T47D (cell line): ENCODE measurements at regions not wholly inside any gene's neighbourhood (a gene's known extent, or its start where the extent isn't known, plus 50 kb on each side); places are given as distances from the start of the nearest gene placed in this dataset.

Experiments used
- DNase-seq, 2 experiments: peaks; one replicate each; pipeline versions ENCODE4 v3.0.0 to v3.0.0-alpha.2; 2011 to 2012; ENCODE audit warnings: low read depth in 1 of 2, low spot score in 1 of 2
- JUND ChIP-seq: IDR thresholded peaks from 2 replicates; pipeline ENCODE4 v1.6.1; 2012; ENCODE audit warnings: low read depth
- in situ Hi-C: cut with HindIII; loops from 2 replicates; pipeline ENCODE4 v1.10.0; 2016; ENCODE audit warnings: low sequenced_read_pairs, low pct_unique_long_range_greater_than_20kb

- TF ChIP-seq JUND: no peak
- in situ Hi-C loops: no loop called here
- no peak for DNase-seq
These were observed 224.6 kb upstream of the CDH5 start for GRCh38 chr16:66141885-66142284.

GRCh38 chr16:66137853-66138252, 228.6 kb upstream of the CDH5 start:
- in situ Hi-C loops: no loop called here
- no peak for TF ChIP-seq JUND
- DNase-seq: no peak

- no peak for TF ChIP-seq JUND
- in situ Hi-C loops: no loop called here
- no peak for DNase-seq
These were observed 229.7 kb upstream of the CDH5 start for GRCh38 chr16:66136841-66137240.

GRCh38 chr16:66135838-66136237, 230.7 kb upstream of the CDH5 start:
- no peak for DNase-seq
- TF ChIP-seq JUND: no peak
- in situ Hi-C loops: no loop called here

GRCh38 chr16:66135421-66135831, 231.1 kb upstream of the CDH5 start:
- no peak for DNase-seq
- TF ChIP-seq JUND: no peak
- in situ Hi-C loops: no loop called here

- no peak for DNase-seq
- in situ Hi-C loops: no loop called here
- no peak for TF ChIP-seq JUND
These were observed 231.6 kb upstream of the CDH5 start for GRCh38 chr16:66134875-66135274.

- DNase-seq: no peak
- in situ Hi-C loops: no loop called here
- no peak for TF ChIP-seq JUND
These were observed 232.7 kb upstream of the CDH5 start for GRCh38 chr16:66133643-66134338.

GRCh38 chr16:66131895-66132294, 234.6 kb upstream of the CDH5 start:
- no peak for DNase-seq
- no peak for TF ChIP-seq JUND
- in situ Hi-C loops: no loop called here

GRCh38 chr16:66131156-66131807, 235.2 kb upstream of the CDH5 start:
- no peak for TF ChIP-seq JUND
- DNase-seq: no peak
- in situ Hi-C loops: no loop called here

GRCh38 chr16:66130296-66130905, 236.1 kb upstream of the CDH5 start:
- no peak for TF ChIP-seq JUND
- in situ Hi-C loops: no loop called here
- no peak for DNase-seq

GRCh38 chr16:66129196-66129595, 237.3 kb upstream of the CDH5 start:
- in situ Hi-C loops: no loop called here
- DNase-seq: no peak
- no peak for TF ChIP-seq JUND

GRCh38 chr16:66128371-66128770, 238.1 kb upstream of the CDH5 start:
- DNase-seq: no peak
- in situ Hi-C loops: no loop called here
- no peak for TF ChIP-seq JUND
